CD4-positive, alpha-beta T cell treated with Interleukin-15 for 1 hour (primary cell): ENCODE measurements at regions not wholly inside any gene's neighbourhood (a gene's known extent, or its start where the extent isn't known, plus 50 kb on each side); places are given as distances from the start of the nearest gene placed in this dataset.

Experiments
- DNase-seq: peaks from one replicate; pipeline ENCODE4 v3.0.0-alpha.2; 2020

DNA sequence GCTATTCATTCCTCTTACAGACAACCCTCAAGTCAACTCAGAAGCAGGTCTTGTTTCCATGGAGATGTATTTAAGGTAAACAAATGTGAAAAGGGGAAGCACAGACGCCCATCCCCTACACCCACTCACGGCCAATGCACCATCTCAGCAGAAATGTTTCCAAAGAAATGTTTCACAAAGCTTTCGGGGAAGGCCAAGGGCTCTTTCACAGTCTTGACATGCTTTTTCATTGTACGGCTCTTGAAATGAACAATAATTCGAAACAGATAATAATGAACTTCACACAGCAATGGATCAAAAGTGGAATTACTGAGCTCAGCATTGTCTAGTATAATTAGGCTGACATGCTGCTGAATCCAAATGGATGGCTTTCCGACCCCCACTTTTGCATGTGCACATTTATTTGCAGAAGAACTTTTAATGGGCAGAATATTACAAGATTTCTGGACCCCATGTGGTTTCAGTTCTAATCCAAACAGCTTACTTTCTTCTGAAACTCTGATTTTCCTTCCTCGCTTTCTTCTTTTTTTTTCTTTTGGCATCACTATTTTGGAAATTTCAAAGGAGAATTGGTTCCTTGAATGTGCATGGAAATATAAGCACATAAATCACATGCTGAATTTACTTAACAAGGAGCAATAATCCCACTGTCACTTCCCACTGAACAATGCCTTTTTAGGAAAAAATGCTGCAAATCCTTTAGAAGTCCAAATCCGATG is 160.9 kb downstream of the SMIM20 start:
- peak; percentile 76 for DNase-seq

- DNase-seq: no peak
These were observed 161.6 kb downstream of the SMIM20 start for GRCh38 chr4:26075583-26075982.

DNA sequence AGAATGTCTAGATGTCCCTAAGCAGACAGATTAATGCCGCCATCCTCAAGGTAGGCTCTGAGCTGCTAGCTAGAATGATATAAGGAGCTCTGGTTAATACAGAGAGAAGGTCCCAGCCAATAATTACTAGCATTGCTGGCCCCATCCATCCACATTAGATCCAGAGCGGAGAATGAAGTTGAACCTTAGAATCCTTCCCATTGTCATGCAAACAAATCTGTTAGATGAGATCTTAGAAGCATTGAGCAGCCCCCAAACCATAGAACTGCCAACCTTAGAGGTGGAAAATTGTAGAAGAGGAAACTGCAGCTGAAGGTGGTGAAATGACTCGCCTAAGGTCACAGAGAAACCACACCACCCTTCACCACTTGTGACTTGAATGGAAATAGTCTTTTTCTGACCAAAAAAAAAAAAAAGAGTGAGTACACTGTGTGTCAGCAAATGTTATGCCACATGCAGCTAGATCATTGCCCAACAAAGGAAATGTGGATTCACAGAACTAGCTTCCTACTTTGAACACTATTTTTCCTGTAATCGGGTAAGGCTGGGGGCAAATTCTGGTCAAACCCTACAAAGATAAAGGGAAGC is 162.1 kb downstream of the SMIM20 start:
- peak; percentile 53 for DNase-seq

GRCh38 chr4:26076896-26077295 is 162.9 kb downstream of the SMIM20 start:
- no peak for DNase-seq

DNA sequence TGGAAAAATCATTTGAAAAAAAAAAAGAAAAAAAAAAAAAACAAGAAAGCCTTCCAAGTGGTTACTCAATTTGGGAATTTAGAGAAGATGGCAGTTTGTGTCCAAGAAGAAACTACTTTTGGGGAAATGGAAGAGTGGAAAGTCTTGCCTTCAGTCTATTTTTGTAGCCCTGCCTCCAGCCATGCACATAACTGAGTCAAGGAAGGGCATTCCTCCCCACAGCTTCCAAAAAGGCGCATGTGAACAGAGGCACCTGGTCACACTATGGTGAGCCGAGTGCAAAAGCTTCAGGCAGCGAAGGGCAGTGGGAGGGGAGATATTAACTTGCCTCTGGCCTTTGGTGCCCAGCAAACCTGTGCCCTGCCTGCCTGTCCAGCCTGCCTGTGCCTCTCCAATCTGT is 163.7 kb downstream of the SMIM20 start:
- no peak for DNase-seq

GRCh38 chr4:26080870-26081628 is 167.0 kb downstream of the SMIM20 start:
- no peak for DNase-seq

DNA sequence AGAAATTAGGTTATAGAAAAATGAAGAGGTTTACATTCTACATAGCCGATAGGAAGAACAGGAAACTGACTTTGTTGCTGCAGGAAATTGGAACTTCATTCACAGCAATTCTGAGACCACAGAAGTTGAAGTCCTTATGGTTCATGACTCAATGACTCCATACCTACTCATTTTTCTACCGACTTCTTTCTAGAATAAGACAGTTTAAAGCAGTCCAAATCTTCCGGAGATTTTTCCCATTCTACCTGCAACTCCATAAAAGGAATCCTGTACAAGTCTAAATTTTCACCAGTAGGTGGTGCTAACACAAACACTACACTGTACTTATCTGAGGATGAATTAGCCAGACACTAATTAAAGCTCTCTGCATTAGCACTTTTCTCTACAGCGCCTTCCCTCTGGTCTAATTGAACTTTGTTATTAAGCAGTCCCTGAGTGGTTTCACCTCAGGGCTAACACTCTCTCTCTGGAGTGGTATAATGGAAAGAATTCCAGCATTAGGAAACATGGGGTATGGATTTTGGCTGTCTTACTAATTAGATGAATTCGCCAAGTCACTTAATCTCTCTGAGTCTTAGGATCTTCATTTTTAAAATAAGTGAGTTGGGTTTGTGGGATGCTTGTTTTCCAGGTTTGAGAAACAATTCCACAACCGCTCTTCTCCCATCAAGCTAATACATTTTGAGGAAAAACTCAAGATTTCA is 167.9 kb downstream of the SMIM20 start:
- no peak for DNase-seq

- no peak for DNase-seq
These were observed 168.5 kb downstream of the SMIM20 start for GRCh38 chr4:26082565-26082964.

- no peak for DNase-seq
These were observed 170.0 kb downstream of the SMIM20 start for GRCh38 chr4:26083987-26084386.

DNA sequence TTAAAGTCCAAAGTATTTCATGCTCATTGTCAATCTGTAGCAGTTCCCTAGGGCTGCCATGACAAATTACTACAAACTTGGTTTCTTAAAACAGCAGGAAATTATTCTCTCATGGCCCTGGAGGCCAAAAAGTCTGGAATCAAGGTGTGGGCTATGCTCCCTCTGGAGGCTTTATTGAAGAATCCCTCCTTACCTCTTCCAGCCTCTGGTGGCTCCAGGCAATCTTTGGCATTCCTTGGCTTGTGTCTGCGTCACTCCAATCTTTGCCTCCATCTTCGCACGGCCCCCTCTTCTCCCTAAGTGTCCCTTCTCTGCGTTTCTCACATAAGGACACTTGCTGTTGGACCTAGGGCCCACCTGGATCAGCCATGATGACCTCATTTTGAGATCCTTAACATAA is 170.4 kb downstream of the SMIM20 start:
- no peak for DNase-seq

- DNase-seq: no peak
These were observed 171.5 kb downstream of the SMIM20 start for GRCh38 chr4:26085551-26085950.

GRCh38 chr4:26086621-26087441 is 172.8 kb downstream of the SMIM20 start:
- DNase-seq: no peak

DNA sequence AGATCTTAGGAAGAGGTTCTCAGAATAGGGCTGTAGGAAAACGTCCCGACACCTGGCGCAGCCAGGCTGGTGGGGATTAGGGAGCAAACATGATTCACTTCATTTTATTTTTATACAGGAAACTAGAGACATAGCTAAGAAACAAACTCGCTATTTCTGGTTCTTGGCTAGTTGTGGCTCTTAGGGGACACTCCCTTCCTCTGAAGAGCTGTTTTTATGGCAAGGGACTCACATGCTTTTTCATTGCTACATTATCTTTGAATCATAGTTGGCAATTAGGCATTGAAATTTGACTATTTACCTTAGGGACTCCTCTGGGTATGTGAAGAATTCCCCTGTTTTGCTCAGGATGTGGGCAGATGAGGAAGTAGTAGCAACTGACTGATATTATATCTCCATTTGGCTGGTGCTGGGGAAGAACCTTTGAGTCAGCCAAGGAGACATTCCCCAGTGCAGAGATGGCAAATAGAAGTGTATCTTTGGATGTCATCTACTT is 174.5 kb downstream of the SMIM20 start:
- peak; percentile 35 for DNase-seq

- no peak for DNase-seq
These were observed 179.5 kb downstream of the SMIM20 start for GRCh38 chr4:26093551-26093950.

DNA sequence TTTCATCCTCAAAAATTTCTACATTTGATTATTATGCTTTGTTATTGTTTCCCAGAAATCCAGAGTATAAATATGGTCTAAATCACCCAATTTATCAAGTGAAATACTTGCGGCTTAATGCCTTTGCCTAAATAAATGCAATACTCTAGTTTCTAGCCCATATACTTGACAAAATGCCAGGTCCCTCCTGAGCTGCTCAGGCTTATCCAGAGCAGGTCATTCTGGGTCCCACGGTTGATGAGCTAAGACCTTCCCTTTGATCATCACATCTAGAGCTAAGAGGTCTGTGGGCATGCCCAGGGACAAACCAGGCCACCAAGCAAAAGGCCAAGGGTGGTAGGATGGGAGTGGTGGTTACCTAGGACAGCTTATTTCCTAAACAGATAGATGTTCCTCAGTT is 180.1 kb downstream of the SMIM20 start:
- no peak for DNase-seq

- DNase-seq: no peak
These were observed 180.9 kb downstream of the SMIM20 start for GRCh38 chr4:26094911-26095310.

DNA sequence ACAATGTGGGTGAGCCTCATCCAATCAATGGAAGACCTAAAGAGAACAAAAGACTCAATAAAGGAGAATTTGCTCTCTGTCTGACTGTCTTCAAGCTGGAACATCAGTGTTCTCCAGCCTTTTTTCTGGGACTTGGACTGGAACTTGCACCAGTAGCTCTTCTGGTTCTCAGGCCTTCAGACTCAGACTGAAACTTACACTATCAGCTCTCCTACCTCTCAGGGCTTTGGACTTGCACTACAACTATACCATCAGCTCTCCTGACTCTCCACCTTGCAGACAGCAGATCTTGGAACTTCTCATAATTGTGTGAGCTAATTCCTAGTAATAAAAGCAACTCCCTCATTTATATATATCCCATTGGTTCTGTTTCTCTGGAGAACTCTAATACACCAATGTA is 185.9 kb downstream of the SMIM20 start:
- DNase-seq: no peak

DNA sequence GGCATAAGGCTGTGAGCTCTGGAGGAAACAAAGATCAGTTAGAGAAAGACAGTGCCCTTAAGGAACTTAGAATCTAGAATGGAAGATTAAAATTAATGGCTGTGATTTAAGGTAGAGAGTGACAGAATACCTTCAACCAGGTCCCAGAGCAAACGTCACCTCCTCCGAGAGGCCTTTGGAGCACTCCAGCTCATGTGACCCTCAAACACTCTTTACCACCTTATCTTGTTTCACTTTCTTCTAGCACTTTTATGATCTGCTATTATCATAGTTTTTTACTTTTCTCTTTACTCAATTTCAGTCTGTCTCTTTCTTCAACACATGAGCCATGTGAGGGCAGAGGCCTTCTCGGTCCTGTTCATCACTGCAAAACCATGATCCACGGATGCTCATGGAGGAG is 187.0 kb downstream of the SMIM20 start:
- DNase-seq: no peak

DNA sequence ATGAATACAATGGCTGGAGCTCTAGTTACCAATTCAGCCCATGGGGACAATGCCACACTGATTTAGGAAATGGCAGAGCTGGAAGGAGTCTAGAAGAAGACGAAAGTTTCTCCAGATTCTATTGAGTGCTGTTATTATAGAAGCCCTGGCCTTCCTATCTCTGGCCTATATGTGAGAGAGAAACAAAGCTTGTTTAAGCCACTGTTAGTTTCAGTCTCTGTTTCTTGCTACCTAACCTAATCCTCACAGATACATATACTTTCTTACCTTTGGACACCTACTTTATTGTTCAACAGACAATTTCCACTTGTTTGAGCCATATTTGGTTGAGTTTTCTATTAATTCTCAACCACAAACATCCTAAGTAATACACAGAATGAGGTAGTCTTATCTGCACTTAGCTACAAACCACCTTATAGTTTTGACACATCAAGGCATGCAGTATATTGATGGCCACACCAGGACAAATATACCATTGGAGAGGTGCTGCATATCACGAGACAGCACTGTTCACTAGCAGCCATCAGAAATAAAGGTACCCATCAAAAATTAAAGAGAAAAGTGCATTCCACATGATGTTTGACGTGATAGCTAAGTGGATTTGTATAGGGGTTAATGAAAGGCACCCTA is 190.2 kb downstream of the SMIM20 start:
- DNase-seq: no peak

- DNase-seq: no peak
These were observed 191.3 kb downstream of the SMIM20 start for GRCh38 chr4:26105337-26105736.

DNA sequence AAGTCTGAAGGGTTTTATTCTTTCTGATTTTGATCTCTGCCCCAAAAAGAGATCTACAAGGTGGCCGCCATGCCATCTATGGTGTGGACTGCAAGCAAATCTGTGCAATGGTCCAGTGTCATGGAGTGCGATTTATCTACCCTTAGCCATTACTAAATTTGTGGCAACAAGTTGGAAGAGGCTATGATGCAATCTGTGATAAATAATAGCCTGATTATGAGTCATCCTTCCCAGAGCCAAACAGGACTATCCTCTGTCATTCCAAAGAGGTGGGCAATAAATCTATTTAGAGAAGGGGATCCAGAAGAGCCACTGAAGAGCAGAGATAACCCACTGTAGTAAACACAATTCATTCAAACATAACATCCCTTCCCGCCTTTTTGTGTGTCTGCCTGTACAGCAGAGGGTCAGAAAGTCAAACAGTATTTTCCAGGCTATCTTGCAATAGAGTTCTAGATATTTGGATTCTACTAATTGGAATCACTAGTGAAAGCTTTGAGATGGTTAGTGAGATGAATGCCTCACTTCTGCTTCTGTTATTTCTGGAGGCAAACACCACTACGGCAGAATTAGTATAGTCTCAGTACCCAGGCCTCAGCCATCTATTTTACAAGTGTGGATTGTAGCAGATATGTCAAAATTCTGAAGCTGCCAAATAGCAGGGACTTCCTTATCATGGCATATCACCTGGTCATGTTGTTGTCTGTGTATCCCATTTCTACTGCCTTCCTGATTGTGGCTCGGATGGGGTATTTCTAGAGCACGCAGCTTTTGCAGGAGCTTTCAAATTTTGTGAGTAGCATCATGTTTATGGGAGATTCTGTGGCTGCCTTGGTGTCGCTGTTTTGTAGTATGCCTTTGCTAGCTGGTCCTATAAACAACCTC is 192.0 kb downstream of the SMIM20 start:
- no peak for DNase-seq
